Neuronal stem cell (in vitro differentiated cells): ENCODE measurements at regions not wholly inside any gene's neighbourhood (a gene's known extent, or its start where the extent isn't known, plus 50 kb on each side); places are given as distances from the start of the nearest gene placed in this dataset.
"Not testable (repeated sequence)": the region's sequence is repeated elsewhere in the genome, so short reads cannot be mapped to it uniquely, and the experiment has no call there.

Experiments used
- DNase-seq: peaks from one replicate; pipeline ENCODE4 v3.0.0-alpha.2; 2013; ENCODE audit warnings: low spot score
- H2AFZ ChIP-seq: one replicate; pipeline ENCODE4 v1.6.1; 2013; ENCODE audit warnings: mild to moderate bottlenecking, low read length, inconsistent platforms
- H2AK5ac ChIP-seq: 2 replicates; pipeline ENCODE4 v1.6.1; 2013; ENCODE audit warnings: low read depth, mild to moderate bottlenecking, inconsistent platforms, low read length, moderate library complexity, mixed read lengths
- H2BK120ac ChIP-seq: 2 replicates; pipeline ENCODE4 v1.6.1; 2013; ENCODE audit warnings: low read depth, mild to moderate bottlenecking, inconsistent platforms, low read length, moderate library complexity, mixed read lengths
- H2BK12ac ChIP-seq: one replicate; pipeline ENCODE4 v1.6.1; 2013; ENCODE audit warnings: low read length, inconsistent platforms
- H2BK15ac ChIP-seq: 2 replicates; pipeline ENCODE4 v1.6.1; 2013; ENCODE audit warnings: mild to moderate bottlenecking, low read length, inconsistent platforms, mixed read lengths
- H2BK5ac ChIP-seq: one replicate; pipeline ENCODE4 v1.6.1; 2013; ENCODE audit warnings: inconsistent platforms, mild to moderate bottlenecking, low read length, moderate library complexity
- H3K14ac ChIP-seq: one replicate; pipeline ENCODE4 v1.6.1; 2013; ENCODE audit warnings: low read length, inconsistent platforms
- H3K18ac ChIP-seq: 2 replicates; pipeline ENCODE4 v1.6.1; 2013; ENCODE audit warnings: low read length, inconsistent platforms
- H3K23ac ChIP-seq: 2 replicates; pipeline ENCODE4 v1.6.1; 2013; ENCODE audit warnings: low read depth, mild to moderate bottlenecking, mixed read lengths, low read length, inconsistent platforms; ENCODE audit not compliant: poor library complexity
- H3K27ac ChIP-seq: replicated peaks from 3 replicates; pipeline ENCODE4 v1.5.1; 2013; ENCODE audit warnings: low read length, inconsistent platforms
- H3K27me3 ChIP-seq, 3 experiments: 2 replicates each; pipeline ENCODE4 v1.6.1; 2013; ENCODE audit warnings: low read length in 3 of 3, mild to moderate bottlenecking in 2 of 3, inconsistent platforms in 1 of 3, low read depth in 1 of 3, mixed read lengths in 1 of 3, moderate library complexity in 1 of 3; ENCODE audit not compliant: control insufficient read depth in 3 of 3, insufficient read depth in 3 of 3
- H3K36me3 ChIP-seq, 2 donors: replicated peaks in 1 of 2; 2 replicates each; pipeline ENCODE4 v1.6.1; 2013; ENCODE audit warnings: low read length in 2 of 2; ENCODE audit not compliant: control insufficient read depth in 2 of 2, insufficient read depth in 2 of 2
- H3K4ac ChIP-seq: 2 replicates; pipeline ENCODE4 v1.6.1; 2013; ENCODE audit warnings: inconsistent platforms, mild to moderate bottlenecking, low read length, moderate library complexity
- H3K4me1 ChIP-seq, 2 donors: 1 replicate in 1 of 2; 2 replicates in 1 of 2; pipeline ENCODE4 v1.6.1; 2013; ENCODE audit warnings: low read length in 2 of 2, low read depth in 1 of 2; ENCODE audit not compliant: control insufficient read depth in 2 of 2, insufficient read depth in 1 of 2
- H3K4me2 ChIP-seq: one replicate; pipeline ENCODE4 v1.6.1; 2013; ENCODE audit warnings: mild to moderate bottlenecking, low read length, inconsistent platforms; ENCODE audit not compliant: insufficient read depth, poor library complexity, severe bottlenecking
- H3K4me3 ChIP-seq, 2 donors: 2 replicates each; pipeline ENCODE4 v1.5.1; 2013; ENCODE audit warnings: low read length in 2 of 2, mild to moderate bottlenecking in 2 of 2, inconsistent platforms in 1 of 2, moderate library complexity in 1 of 2
- H3K79me1 ChIP-seq: one replicate; pipeline ENCODE4 v1.6.1; 2013; ENCODE audit warnings: low read depth, mild to moderate bottlenecking, inconsistent platforms, low read length, moderate library complexity
- H3K9ac ChIP-seq: one replicate; pipeline ENCODE4 v1.6.1; 2013; ENCODE audit warnings: mild to moderate bottlenecking, low read depth, low read length, inconsistent platforms; ENCODE audit not compliant: poor library complexity
- H3K9me3 ChIP-seq, 2 donors: replicated peaks in 1 of 2; 2 replicates each; pipeline versions ENCODE3 to v1.6.1; 2013; ENCODE audit warnings: low read length in 2 of 2, mild to moderate bottlenecking in 2 of 2, inconsistent platforms in 1 of 2, low read depth in 1 of 2, mixed read lengths in 1 of 2, moderate library complexity in 1 of 2; ENCODE audit not compliant: control insufficient read depth in 2 of 2, insufficient read depth in 1 of 2
- H4K8ac ChIP-seq: one replicate; pipeline ENCODE4 v1.6.1; 2013; ENCODE audit warnings: low read depth, mild to moderate bottlenecking, inconsistent platforms, low read length, moderate library complexity
- H4K91ac ChIP-seq: one replicate; pipeline ENCODE4 v1.6.1; 2013; ENCODE audit warnings: low read length, low read depth, mild to moderate bottlenecking, inconsistent platforms; ENCODE audit not compliant: poor library complexity
- WGBS, 2 donors: extraction: QIAGEN DNeasy Blood & Tissue Kit; methylation state at CpG; one replicate each; pipeline ENCODE4 v1.1.7; 2013; ENCODE audit warnings: missing lambda C conversion rate in 2 of 2, mixed read lengths in 1 of 2; ENCODE audit not compliant: insufficient read length in 2 of 2, insufficient replicate concordance in 1 of 2; ENCODE audit errors: extremely low coverage in 2 of 2; 5-methylcytosine and 5-hydroxymethylcytosine counted together

- Histone ChIP-seq H2BK15ac (no peak overlapping the region), H3K79me1 (no peaks in the 10 kb centered on the region), H3K14ac (no peak overlapping the region), H3K18ac (no peak overlapping the region), H2AFZ (no peak overlapping the region), H3K9me3 (no peaks in the 10 kb centered on the region), H4K91ac (no peak overlapping the region), H3K27me3 (no peaks in the 10 kb centered on the region), H3K9ac (no peak overlapping the region), H3K36me3 (no peaks in the 10 kb centered on the region), H2AK5ac (no peak overlapping the region), H3K23ac (no peak overlapping the region), H3K4me2 (no peak overlapping the region), H3K4me1 (peaks cover 0 to 1% of the 10 kb centered on the region in 2 donors), H3K27ac (no peak overlapping the region), H2BK5ac (no peak overlapping the region), H3K4me3 (no peak overlapping the region), H2BK12ac (no peak overlapping the region), H2BK120ac (no peak overlapping the region), H3K4ac (no peak overlapping the region), H4K8ac (no peak overlapping the region)
- no CpG with 5 or more reads among the region's 7 CpGs for WGBS, 2 donors
- DNase-seq, result no peak
Observed at GRCh38 chr3:8052659-8053058, 449.0 kb upstream of the LMCD1 start.

- H3K27ac ChIP-seq, H3K18ac ChIP-seq, H3K36me3 ChIP-seq, H2BK12ac ChIP-seq, H3K4me2 ChIP-seq, H3K4ac ChIP-seq, H3K4me1 ChIP-seq, H3K4me3 ChIP-seq, H2BK120ac ChIP-seq, H2AK5ac ChIP-seq, H3K27me3 ChIP-seq, H4K8ac ChIP-seq, DNase-seq, H2BK15ac ChIP-seq, H4K91ac ChIP-seq, H2BK5ac ChIP-seq, H3K79me1 ChIP-seq, H3K23ac ChIP-seq, H2AFZ ChIP-seq, H3K9ac ChIP-seq, H3K9me3 ChIP-seq: not testable (repeated sequence)
- no CpG with 5 or more reads among the region's 9 CpGs for WGBS, 2 donors
- H3K14ac ChIP-seq, result peak overlapping the region; percentile 71
Observed at GRCh38 chr3:8068135-8068534, 433.5 kb upstream of the LMCD1 start.

GRCh38 chr3:8069471-8069870, 432.2 kb upstream of the LMCD1 start:
- Histone ChIP-seq H3K36me3 (no peaks in the 10 kb centered on the region), H3K4me3 (no peak overlapping the region), H2BK15ac (no peak overlapping the region), H4K91ac (no peak overlapping the region), H3K4me1 (no peaks in the 10 kb centered on the region), H3K79me1 (no peaks in the 10 kb centered on the region), H2AK5ac (no peak overlapping the region), H3K4ac (no peak overlapping the region), H2BK5ac (no peak overlapping the region), H3K27me3 (no peaks in the 10 kb centered on the region), H3K23ac (no peak overlapping the region), H4K8ac (no peak overlapping the region), H3K14ac (no peak overlapping the region), H3K9me3 (no peaks in the 10 kb centered on the region), H2BK120ac (no peak overlapping the region), H3K4me2 (no peak overlapping the region), H2AFZ (no peak overlapping the region), H3K9ac (no peak overlapping the region), H2BK12ac (no peak overlapping the region), H3K18ac (no peak overlapping the region), H3K27ac (no peak overlapping the region)
- no peak for DNase-seq
- no CpG with 5 or more reads among the region's 1 CpG for WGBS, 2 donors

DNA sequence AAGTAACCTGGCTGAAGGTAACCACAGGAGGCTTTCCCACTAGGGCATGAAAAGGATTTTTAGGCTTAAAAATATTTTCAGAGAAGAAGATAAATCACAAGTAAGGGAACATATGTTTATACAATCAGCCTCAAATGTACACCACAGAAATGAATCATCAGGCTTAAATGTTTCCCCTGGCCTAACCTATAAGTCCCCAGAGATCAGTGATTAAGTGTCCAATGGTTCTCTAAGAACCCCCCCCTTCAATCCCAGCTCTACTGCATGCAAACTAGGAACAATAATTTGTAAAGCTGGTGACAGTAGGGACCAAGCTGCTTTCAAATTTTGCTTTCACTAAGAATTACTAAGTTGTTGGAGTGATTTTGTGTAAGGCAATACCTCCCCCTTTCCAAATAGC, 431.6 kb upstream of the LMCD1 start:
- no peak overlapping the region for H2BK12ac ChIP-seq
- H3K18ac ChIP-seq, result no peak overlapping the region
- no peak overlapping the region for H3K4ac ChIP-seq
- H3K9ac ChIP-seq, result no peak overlapping the region
- H3K27ac ChIP-seq, result no peak overlapping the region
- H3K27me3 ChIP-seq, result no peaks in the 10 kb centered on the region
- H3K23ac ChIP-seq, result no peak overlapping the region
- H3K4me3 ChIP-seq, result no peak overlapping the region
- DNase-seq, result no peak
- H3K9me3 ChIP-seq, result no peaks in the 10 kb centered on the region
- no peaks in the 10 kb centered on the region for H3K4me1 ChIP-seq
- H3K36me3 ChIP-seq, result no peaks in the 10 kb centered on the region
- H2BK15ac ChIP-seq, result no peak overlapping the region
- H3K14ac ChIP-seq, result no peak overlapping the region
- H4K8ac ChIP-seq, result no peak overlapping the region
- H4K91ac ChIP-seq, result no peak overlapping the region
- H2BK5ac ChIP-seq, result no peak overlapping the region
- H3K4me2 ChIP-seq, result no peak overlapping the region
- H2AFZ ChIP-seq, result no peak overlapping the region
- H2AK5ac ChIP-seq, result no peak overlapping the region
- H3K79me1 ChIP-seq, result no peaks in the 10 kb centered on the region
- no peak overlapping the region for H2BK120ac ChIP-seq
